SU-DHL-6 (cell line): ENCODE measurements at regions not wholly inside any gene's neighbourhood (a gene's known extent, or its start where the extent isn't known, plus 50 kb on each side); places are given as distances from the start of the nearest gene placed in this dataset.

Experiments used
- EZH2phosphoT487 ChIP-seq: fragments of 200-600 bp; sonication (generic), shearing (Covaris generic); conservative IDR thresholded peaks from 2 replicates; pipeline ENCODE4 v1.6.1; 2018; ENCODE audit warnings: mild to moderate bottlenecking, antibody characterized with exemption, low read length, moderate library complexity, mixed read lengths
- TF ChIP-seq, protein P1 (sequence below): fragments of 200-600 bp; sonication (generic); IDR thresholded peaks from one replicate; pipeline ENCODE4 v1.5.1; 2017; ENCODE audit warnings: antibody characterized with exemption, mild to moderate bottlenecking, low read length, moderate library complexity; ENCODE audit not compliant: insufficient read depth, poor library complexity, severe bottlenecking

DNA sequence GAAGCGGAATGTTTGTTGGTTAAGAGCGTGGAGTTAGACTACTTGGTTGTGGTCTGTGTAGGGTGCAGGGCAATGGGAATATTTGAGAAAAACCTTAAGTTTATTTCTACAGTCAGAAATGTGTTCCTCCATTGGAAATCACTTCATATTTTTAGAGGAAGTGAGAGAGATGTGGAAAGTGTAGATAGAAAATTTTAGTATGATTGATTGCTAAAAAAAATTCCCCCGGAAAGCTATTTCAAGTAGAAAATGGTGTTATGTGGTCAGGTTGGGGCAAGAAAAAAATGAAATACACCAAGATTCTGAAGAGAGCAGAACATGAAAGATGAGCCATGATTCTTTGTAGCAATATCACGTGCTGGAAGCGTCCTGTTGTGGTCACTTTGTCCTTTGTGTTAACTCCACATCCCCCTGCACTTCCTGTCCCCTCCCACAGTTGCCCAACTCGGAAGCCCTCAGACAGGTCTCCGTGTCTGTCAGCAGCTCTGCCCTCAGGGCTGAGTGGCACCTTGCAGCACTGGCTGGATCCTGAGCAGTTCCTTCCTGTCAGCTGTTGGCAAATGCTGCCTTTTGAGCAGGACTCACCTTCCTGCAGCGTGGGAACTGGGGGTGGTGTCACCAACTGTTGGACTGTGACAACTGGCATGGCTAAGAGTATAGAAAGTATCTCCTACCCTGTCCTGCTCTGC lies 137.5 kb upstream of the SLC24A3 start:
- TF ChIP-seq, protein P1, sequence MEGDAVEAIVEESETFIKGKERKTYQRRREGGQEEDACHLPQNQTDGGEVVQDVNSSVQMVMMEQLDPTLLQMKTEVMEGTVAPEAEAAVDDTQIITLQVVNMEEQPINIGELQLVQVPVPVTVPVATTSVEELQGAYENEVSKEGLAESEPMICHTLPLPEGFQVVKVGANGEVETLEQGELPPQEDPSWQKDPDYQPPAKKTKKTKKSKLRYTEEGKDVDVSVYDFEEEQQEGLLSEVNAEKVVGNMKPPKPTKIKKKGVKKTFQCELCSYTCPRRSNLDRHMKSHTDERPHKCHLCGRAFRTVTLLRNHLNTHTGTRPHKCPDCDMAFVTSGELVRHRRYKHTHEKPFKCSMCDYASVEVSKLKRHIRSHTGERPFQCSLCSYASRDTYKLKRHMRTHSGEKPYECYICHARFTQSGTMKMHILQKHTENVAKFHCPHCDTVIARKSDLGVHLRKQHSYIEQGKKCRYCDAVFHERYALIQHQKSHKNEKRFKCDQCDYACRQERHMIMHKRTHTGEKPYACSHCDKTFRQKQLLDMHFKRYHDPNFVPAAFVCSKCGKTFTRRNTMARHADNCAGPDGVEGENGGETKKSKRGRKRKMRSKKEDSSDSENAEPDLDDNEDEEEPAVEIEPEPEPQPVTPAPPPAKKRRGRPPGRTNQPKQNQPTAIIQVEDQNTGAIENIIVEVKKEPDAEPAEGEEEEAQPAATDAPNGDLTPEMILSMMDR, result no peak
- no peak for TF ChIP-seq EZH2phosphoT487
